Gastroesophageal sphincter (tissue), 4 donors: ENCODE measurements at regions not wholly inside any gene's neighbourhood (a gene's known extent, or its start where the extent isn't known, plus 50 kb on each side); places are given as distances from the start of the nearest gene placed in this dataset.

Experiments
- ATAC-seq: fragments of 150-250 bp; one replicate; pipeline ENCODE4 v1.9.1; 2016; ENCODE audit warnings: mild to moderate bottlenecking, moderate library complexity
- H3K27ac ChIP-seq, 4 donors: fragments of 200-600 bp; sonication (generic) in 3 of 4; 1 replicate in 3 of 4; 2 replicates in 1 of 4; pipeline ENCODE4 v1.5.1; 2016 to 2019
- H3K27me3 ChIP-seq: fragments of 200-600 bp; sonication (generic); one replicate; pipeline ENCODE4 v1.5.1; 2019
- H3K36me3 ChIP-seq, 2 donors: fragments of 200-600 bp; sonication (generic); one replicate each; pipeline ENCODE4 v1.5.1; 2019; ENCODE audit warnings: control low read depth in 1 of 2
- H3K4me1 ChIP-seq, 3 donors: fragments of 200-600 bp; sonication (generic); 1 replicate in 2 of 3; 2 replicates in 1 of 3; pipeline ENCODE4 v1.5.1; 2016 to 2019; ENCODE audit warnings: control low read depth in 2 of 3
- H3K4me3 ChIP-seq, 2 donors: fragments of 200-600 bp; sonication (generic); one replicate each; pipeline ENCODE4 v1.5.1; 2019; ENCODE audit warnings: mild to moderate bottlenecking in 1 of 2, moderate library complexity in 1 of 2
- H3K9me3 ChIP-seq, 3 donors: fragments of 200-600 bp; sonication (generic); one replicate each; pipeline ENCODE4 v1.5.1; 2017 to 2019; ENCODE audit warnings: control low read depth in 2 of 3
- CTCF ChIP-seq, 4 experiments: fragments of 200-600 bp in 2 of 4; fragments of 450-650 bp in 2 of 4; sonication (generic) in 1 of 4; IDR thresholded peaks; one replicate each; pipeline ENCODE4 v1.5.1; 2017 to 2019; ENCODE audit warnings: antibody characterized with exemption in 4 of 4, mild to moderate bottlenecking in 2 of 4, moderate library complexity in 2 of 4
- EP300 ChIP-seq: sonication (generic); formaldehyde crosslinking; IDR thresholded peaks from one replicate; pipeline ENCODE4 v1.6.1; 2017; ENCODE audit warnings: antibody characterized with exemption, mild to moderate bottlenecking
- POLR2A ChIP-seq, 2 donors: fragments of 450-650 bp; IDR thresholded peaks; one replicate each; pipeline ENCODE4 v1.6.1; 2017; ENCODE audit warnings: antibody characterized with exemption in 2 of 2, mild to moderate bottlenecking in 2 of 2, moderate library complexity in 1 of 2
- POLR2AphosphoS5 ChIP-seq: sonication (generic); formaldehyde crosslinking; IDR thresholded peaks from one replicate; pipeline ENCODE4 v1.6.1; 2017; ENCODE audit warnings: antibody characterized with exemption
- WGBS, 2 donors: methylation state at CpG; one replicate each; pipeline ENCODE4 v1.1.5; 2018; ENCODE audit warnings: low coverage in 1 of 2; 5-methylcytosine and 5-hydroxymethylcytosine counted together

DNA sequence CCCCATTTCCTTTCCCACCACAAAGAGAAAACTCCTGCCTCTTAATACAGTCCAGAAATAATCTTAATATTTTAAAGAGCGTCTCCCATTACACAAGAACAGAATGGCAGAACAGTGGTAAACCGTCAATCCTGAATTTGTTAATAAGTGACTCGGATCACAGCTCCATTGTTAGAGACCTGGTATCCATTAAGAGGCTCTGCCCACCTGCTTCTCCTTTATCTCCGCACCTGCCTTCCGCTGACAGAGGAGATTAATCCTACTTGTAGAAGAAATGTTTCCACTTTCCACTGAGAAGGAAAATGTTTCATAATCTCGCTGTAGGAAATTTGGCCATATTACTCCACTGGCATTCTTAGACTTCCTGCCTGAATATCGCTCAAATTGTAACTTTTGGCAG, 1493.2 kb downstream of the MAT2B start:
- no peaks in the 10 kb centered on the region for H3K4me1 ChIP-seq
- H3K27ac ChIP-seq: no peak overlapping the region
- H3K4me3 ChIP-seq: no peak overlapping the region
- H3K9me3 ChIP-seq: no peaks in the 10 kb centered on the region
- TF ChIP-seq CTCF (IDR thresholded peaks at IDR 0.05): no peak
- TF ChIP-seq POLR2AphosphoS5: no peak
- no peak for TF ChIP-seq EP300
- TF ChIP-seq POLR2A (IDR thresholded peaks at IDR 0.05): no peak
- no peaks in the 10 kb centered on the region for H3K27me3 ChIP-seq
- ATAC-seq: no peak
- WGBS, 2 donors: 76 to 91% methylated on average over 6 to 7 of the region's 7 CpGs
- no peaks in the 10 kb centered on the region for H3K36me3 ChIP-seq

- ATAC-seq: no peak
- no peaks in the 10 kb centered on the region for H3K36me3 ChIP-seq
- 62 to 84% methylated on average over 5 of the region's 5 CpGs for WGBS, 2 donors
- H3K27me3 ChIP-seq: no peaks in the 10 kb centered on the region
- H3K27ac ChIP-seq: no peak overlapping the region
- no peak overlapping the region for H3K4me3 ChIP-seq
- TF ChIP-seq POLR2AphosphoS5 (no peak), POLR2A (IDR thresholded peaks at IDR 0.05) (no peak), CTCF (IDR thresholded peaks at IDR 0.05) (no peak), EP300 (no peak)
- H3K9me3 ChIP-seq: no peaks in the 10 kb centered on the region
- no peaks in the 10 kb centered on the region for H3K4me1 ChIP-seq
These were observed 1495.2 kb downstream of the MAT2B start for GRCh38 chr5:165000479-165001190.

GRCh38 chr5:165003283-165003682, 1497.9 kb downstream of the MAT2B start:
- Histone ChIP-seq H3K4me3 (no peak overlapping the region), H3K36me3 (no peaks in the 10 kb centered on the region), H3K27me3 (no peaks in the 10 kb centered on the region), H3K9me3 (no peaks in the 10 kb centered on the region), H3K4me1 (no peaks in the 10 kb centered on the region), H3K27ac (no peak overlapping the region)
- 79 to 83% methylated on average over 2 to 3 of the region's 3 CpGs for WGBS, 2 donors
- TF ChIP-seq POLR2A (IDR thresholded peaks at IDR 0.05) (no peak), EP300 (no peak)
- no peak for ATAC-seq

GRCh38 chr5:165004175-165004574, 1498.8 kb downstream of the MAT2B start:
- Histone ChIP-seq H3K27me3 (no peaks in the 10 kb centered on the region), H3K4me1 (no peaks in the 10 kb centered on the region), H3K27ac (no peak overlapping the region), H3K4me3 (no peak overlapping the region), H3K9me3 (no peaks in the 10 kb centered on the region), H3K36me3 (no peaks in the 10 kb centered on the region)
- WGBS, 2 donors: 81 to 89% methylated on average over 2 of the region's 2 CpGs
- no peak for TF ChIP-seq CTCF (IDR thresholded peaks at IDR 0.05)
- no peak for TF ChIP-seq EP300
- ATAC-seq: no peak

DNA sequence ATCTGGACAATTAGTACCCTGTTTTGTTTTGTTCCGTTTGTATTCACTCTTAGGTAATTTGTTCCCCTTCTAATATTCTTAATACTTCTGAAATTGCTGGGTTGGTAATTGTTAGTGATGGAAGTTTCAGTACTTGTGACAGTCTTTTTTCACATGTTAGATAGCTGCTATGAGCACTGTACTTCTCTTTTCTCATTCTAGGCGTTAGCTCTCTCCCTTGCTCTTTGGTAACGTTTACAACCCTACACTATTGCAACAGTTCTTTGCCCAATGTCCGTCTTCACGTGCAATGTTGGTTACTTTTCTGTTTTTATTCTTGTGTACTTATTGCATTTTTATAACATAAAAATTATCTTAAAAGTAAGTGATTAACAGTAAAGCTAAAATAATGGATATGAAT, 1509.0 kb downstream of the MAT2B start:
- no peaks in the 10 kb centered on the region for H3K4me1 ChIP-seq
- no peak overlapping the region for H3K4me3 ChIP-seq
- ATAC-seq: no peak
- no peaks in the 10 kb centered on the region for H3K27me3 ChIP-seq
- no peaks in the 10 kb centered on the region for H3K9me3 ChIP-seq
- no peaks in the 10 kb centered on the region for H3K36me3 ChIP-seq
- H3K27ac ChIP-seq: no peak overlapping the region
- 78 to 91% methylated on average over 5 of the region's 5 CpGs for WGBS, 2 donors
- TF ChIP-seq CTCF (IDR thresholded peaks at IDR 0.05): no peak
- no peak for TF ChIP-seq POLR2AphosphoS5
- TF ChIP-seq EP300: no peak
- no peak for TF ChIP-seq POLR2A (IDR thresholded peaks at IDR 0.05)
